Astrocyte (in vitro differentiated cells and primary cell): ENCODE measurements at regions not wholly inside any gene's neighbourhood (a gene's known extent, or its start where the extent isn't known, plus 50 kb on each side); places are given as distances from the start of the nearest gene placed in this dataset.

Experiments used
- EZH2 ChIP-seq: IDR thresholded peaks from 2 replicates; pipeline ENCODE4 v1.6.1; 2012; ENCODE audit warnings: mild to moderate bottlenecking, low read length, inconsistent platforms; ENCODE audit not compliant: insufficient read depth
- TF ChIP-seq, protein P1 (sequence below): IDR thresholded peaks from 2 replicates; pipeline ENCODE4 v1.5.1; 2011; ENCODE audit warnings: low read depth, mild to moderate bottlenecking, inconsistent platforms, low read length, moderate library complexity; ENCODE audit not compliant: insufficient read depth

DNA sequence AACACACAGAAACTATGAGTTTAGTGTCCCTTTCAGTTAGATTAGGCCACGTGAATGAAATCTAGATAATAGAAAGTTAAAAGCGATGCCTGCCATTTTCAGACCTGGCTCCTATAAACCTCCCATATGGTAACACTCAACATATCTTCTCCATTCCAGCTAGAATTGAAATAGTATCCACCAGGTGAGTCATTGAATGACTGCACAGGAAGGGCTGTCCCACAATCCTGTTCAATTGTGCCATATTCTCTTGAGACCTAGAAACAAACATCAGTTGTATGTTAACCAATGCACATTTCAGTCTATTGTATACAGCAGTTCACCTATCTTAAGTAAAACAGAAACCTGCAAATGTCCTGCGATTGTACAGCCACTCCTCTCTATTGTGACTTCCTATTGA is 659.3 kb upstream of the SLIT2 start:
- TF ChIP-seq, protein P1, sequence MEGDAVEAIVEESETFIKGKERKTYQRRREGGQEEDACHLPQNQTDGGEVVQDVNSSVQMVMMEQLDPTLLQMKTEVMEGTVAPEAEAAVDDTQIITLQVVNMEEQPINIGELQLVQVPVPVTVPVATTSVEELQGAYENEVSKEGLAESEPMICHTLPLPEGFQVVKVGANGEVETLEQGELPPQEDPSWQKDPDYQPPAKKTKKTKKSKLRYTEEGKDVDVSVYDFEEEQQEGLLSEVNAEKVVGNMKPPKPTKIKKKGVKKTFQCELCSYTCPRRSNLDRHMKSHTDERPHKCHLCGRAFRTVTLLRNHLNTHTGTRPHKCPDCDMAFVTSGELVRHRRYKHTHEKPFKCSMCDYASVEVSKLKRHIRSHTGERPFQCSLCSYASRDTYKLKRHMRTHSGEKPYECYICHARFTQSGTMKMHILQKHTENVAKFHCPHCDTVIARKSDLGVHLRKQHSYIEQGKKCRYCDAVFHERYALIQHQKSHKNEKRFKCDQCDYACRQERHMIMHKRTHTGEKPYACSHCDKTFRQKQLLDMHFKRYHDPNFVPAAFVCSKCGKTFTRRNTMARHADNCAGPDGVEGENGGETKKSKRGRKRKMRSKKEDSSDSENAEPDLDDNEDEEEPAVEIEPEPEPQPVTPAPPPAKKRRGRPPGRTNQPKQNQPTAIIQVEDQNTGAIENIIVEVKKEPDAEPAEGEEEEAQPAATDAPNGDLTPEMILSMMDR, result no peak
- TF ChIP-seq EZH2, result no peak
